GM12865 (cell line): ENCODE measurements at regions not wholly inside any gene's neighbourhood (a gene's known extent, or its start where the extent isn't known, plus 50 kb on each side); places are given as distances from the start of the nearest gene placed in this dataset.

Experiments used
- DNase-seq: peaks from one replicate; pipeline ENCODE4 v3.0.0; 2010; ENCODE audit warnings: low read depth
- H3K4me3 ChIP-seq: 2 replicates; pipeline ENCODE4 v1.5.1; 2011; ENCODE audit warnings: mild to moderate bottlenecking, low read depth, low read length, control low read depth
- TF ChIP-seq, protein P1 (sequence below): IDR thresholded peaks from 2 replicates; pipeline ENCODE4 v1.5.1; 2011; ENCODE audit warnings: low read length, control low read depth, low read depth, inconsistent platforms; ENCODE audit not compliant: insufficient read depth; ENCODE audit errors: missing control alignments

GRCh38 chr1:229001467-229002011 lies 266.3 kb downstream of the RHOU start:
- no peak overlapping the region for H3K4me3 ChIP-seq
- TF ChIP-seq, protein P1, sequence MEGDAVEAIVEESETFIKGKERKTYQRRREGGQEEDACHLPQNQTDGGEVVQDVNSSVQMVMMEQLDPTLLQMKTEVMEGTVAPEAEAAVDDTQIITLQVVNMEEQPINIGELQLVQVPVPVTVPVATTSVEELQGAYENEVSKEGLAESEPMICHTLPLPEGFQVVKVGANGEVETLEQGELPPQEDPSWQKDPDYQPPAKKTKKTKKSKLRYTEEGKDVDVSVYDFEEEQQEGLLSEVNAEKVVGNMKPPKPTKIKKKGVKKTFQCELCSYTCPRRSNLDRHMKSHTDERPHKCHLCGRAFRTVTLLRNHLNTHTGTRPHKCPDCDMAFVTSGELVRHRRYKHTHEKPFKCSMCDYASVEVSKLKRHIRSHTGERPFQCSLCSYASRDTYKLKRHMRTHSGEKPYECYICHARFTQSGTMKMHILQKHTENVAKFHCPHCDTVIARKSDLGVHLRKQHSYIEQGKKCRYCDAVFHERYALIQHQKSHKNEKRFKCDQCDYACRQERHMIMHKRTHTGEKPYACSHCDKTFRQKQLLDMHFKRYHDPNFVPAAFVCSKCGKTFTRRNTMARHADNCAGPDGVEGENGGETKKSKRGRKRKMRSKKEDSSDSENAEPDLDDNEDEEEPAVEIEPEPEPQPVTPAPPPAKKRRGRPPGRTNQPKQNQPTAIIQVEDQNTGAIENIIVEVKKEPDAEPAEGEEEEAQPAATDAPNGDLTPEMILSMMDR: no peak
- no peak for DNase-seq

DNA sequence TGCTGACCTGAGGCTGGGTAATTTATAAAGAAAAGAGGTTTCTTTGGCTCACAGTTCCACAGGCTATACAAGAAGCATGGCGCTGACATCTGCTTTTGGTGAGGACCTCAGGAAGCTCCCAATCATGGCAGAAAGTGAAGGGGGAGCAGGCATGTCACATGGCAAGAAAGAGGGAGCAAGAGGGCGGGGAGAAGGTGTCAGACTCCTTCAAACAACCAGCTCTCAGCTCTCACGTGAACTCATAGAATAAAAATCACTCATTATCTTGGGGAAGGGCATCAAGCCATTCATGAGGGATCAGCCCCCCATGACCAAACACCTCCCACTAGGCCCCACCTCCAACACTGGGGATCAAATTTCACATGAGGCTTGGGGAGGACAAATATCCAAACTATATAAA lies 266.8 kb downstream of the RHOU start:
- no peak for DNase-seq
- no peak overlapping the region for H3K4me3 ChIP-seq
- TF ChIP-seq, protein P1: no peak

GRCh38 chr1:229002451-229002960 lies 267.2 kb downstream of the RHOU start:
- DNase-seq: no peak
- no peak overlapping the region for H3K4me3 ChIP-seq
- TF ChIP-seq, protein P1: no peak

DNA sequence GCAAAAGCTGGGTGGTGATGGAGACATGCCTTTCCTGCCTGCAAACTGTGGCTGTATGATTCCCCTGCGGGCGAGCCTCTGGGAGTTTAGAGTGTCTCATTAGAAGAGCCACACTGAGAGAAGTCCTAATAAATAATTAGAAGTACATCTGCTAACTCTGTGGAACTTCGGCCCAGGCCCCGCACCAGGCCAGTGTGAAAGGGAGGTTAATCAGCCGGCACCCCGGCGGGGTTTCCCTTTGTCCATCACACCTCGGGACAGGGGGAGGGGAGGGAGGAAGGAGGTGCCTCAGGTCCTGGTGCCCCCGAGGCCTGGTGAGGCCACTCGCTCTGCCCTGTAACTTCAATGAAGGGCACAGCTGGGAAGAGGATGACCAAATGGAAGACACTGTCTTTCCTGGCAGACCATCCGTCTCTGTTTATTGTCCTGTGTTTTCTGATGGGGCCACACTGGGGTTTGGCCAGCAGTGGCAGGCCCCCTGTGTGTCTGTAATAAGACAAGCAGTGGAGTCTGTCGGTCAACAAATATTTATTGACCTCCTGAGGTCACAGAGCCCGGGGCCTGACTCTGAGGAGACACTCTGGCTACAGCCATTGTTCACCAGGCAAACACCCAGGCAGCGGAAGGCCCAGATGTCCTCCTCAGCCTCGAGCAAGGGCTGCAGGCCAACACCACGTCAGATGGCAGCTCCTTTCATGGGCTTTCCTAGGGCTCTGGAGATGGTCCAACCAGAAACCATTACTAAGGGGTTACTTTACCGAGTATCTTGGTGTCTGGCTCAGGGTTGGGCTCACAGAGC lies 267.5 kb upstream of the RAB4A start:
- TF ChIP-seq, protein P1: no peak
- no peak for DNase-seq
- no peak overlapping the region for H3K4me3 ChIP-seq

DNA sequence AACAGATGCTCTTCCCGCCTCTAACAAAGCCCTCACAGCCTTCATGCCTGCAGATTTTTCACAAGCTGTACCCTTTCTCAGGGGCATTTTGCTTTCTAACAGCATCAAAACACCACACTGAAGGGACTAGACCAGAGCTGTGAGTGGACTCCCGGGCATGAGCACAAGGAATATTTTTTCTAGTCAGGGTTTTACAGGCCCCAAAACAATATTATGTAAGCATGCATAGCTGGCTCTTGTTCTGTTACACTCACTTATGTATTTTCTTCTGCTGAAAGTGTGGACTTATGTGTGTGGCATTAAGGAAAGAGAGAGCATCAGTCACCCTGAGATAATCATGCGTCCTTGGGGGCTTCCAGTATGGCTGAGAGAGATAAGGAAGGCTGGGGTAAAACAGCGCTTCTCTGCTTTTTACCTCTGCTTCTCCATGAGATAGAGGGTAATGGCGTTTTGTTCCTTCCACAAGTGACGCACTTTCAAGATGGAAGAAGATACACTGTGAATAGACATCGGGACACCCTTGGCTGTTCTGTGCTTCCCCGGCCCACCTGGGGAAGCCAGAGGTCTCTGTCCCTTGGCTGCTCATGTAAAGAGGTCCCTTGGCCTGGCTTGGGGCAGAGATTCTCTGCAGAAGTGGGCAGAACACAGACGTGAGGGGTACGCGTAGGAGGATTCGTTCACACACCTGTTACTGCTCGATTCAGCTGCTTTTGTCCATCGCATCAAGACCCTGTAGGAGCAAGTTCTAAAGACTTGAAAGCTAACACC lies 266.7 kb upstream of the RAB4A start:
- no peak overlapping the region for H3K4me3 ChIP-seq
- DNase-seq: no peak
- TF ChIP-seq, protein P1: no peak

DNA sequence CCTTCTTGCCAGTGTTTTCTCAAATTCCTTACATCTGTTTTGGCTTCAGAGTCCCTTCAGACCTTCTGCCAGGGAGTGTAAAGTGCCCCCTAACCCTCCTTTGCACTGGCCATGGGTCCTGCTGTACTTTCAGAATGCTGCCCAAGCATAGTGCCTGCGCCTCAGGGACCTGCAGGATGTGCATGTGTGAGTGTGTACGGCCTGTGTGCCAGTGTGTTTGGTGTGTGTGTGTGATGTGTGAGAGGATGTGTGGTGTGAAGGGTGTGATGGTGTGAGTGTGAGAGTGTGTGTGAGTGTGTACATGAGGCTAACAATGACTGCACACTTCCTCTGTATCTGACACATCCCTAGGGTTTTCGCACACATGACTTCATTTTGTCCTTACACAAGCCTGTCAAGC lies 265.8 kb upstream of the RAB4A start:
- DNase-seq: no peak
- TF ChIP-seq, protein P1: no peak
- no peak overlapping the region for H3K4me3 ChIP-seq
